GM23338 (cell line): ENCODE measurements at regions not wholly inside any gene's neighbourhood (a gene's known extent, or its start where the extent isn't known, plus 50 kb on each side); places are given as distances from the start of the nearest gene placed in this dataset.

Experiments
- ATAC-seq: fragments of 200-7000 bp; cut with Tn5 transposase; 3 replicates; pipeline ENCODE4 v1.9.1; 2020
- DNase-seq: peaks from one replicate; pipeline ENCODE4 v3.0.0-alpha.2; 2015; ENCODE audit warnings: low spot score
- H2AFZ ChIP-seq: fragments of 200-600 bp; sonication (generic); 2 replicates; pipeline ENCODE4 v1.8.0; 2016; ENCODE audit warnings: antibody characterized with exemption, mild to moderate bottlenecking, moderate library complexity
- H3F3A ChIP-seq: fragments of 200-600 bp; sonication (generic); replicated peaks from 2 replicates; pipeline ENCODE4 v1.8.0; 2017; ENCODE audit warnings: antibody characterized with exemption, mixed run types, low read depth
- H3K27ac ChIP-seq: fragments of 200-600 bp; sonication (generic); 2 replicates; pipeline ENCODE4 v1.6.1; 2016; ENCODE audit warnings: low read depth
- H3K27me3 ChIP-seq: fragments of 200-600 bp; sonication (generic); 2 replicates; pipeline ENCODE4 v1.8.0; 2016; ENCODE audit warnings: mild to moderate bottlenecking, mixed run types, moderate library complexity; ENCODE audit not compliant: insufficient read depth
- H3K36me3 ChIP-seq: fragments of 200-600 bp; sonication (generic); 2 replicates; pipeline ENCODE4 v1.8.0; 2016; ENCODE audit warnings: mild to moderate bottlenecking; ENCODE audit not compliant: insufficient read depth
- H3K4me1 ChIP-seq: fragments of 200-600 bp; sonication (generic); 2 replicates; pipeline ENCODE4 v1.8.0; 2016; ENCODE audit warnings: mild to moderate bottlenecking, moderate library complexity; ENCODE audit not compliant: insufficient read depth
- H3K4me2 ChIP-seq: fragments of 200-600 bp; sonication (generic); 2 replicates; pipeline ENCODE4 v1.7.1; 2017; ENCODE audit warnings: mixed run types
- H3K4me3 ChIP-seq: fragments of 200-600 bp; sonication (generic); 2 replicates; pipeline ENCODE4 v1.6.1; 2016; ENCODE audit warnings: mixed run types
- H3K79me2 ChIP-seq: fragments of 200-600 bp; sonication (generic); replicated peaks from 2 replicates; pipeline ENCODE4 v1.8.0; 2017; ENCODE audit warnings: mild to moderate bottlenecking; ENCODE audit not compliant: insufficient read depth
- H3K9me2 ChIP-seq: fragments of 200-600 bp; sonication (generic); 2 replicates; pipeline ENCODE4 v1.8.0; 2017; ENCODE audit not compliant: insufficient read depth
- H4K20me1 ChIP-seq: fragments of 200-600 bp; sonication (generic); replicated peaks from 2 replicates; pipeline ENCODE4 v1.8.0; 2017; ENCODE audit warnings: mild to moderate bottlenecking; ENCODE audit not compliant: insufficient read depth
- H3K27ac Mint-ChIP-seq: 2 replicates; pipeline ENCODE4 v1.8.0; 2020; ENCODE audit warnings: inconsistent platforms, mild to moderate bottlenecking, moderate library complexity, mixed read lengths
- H3K27me3 Mint-ChIP-seq: 3 replicates; pipeline ENCODE4 v1.8.0; 2022; ENCODE audit warnings: low read depth, mild to moderate bottlenecking, moderate library complexity, mixed read lengths, inconsistent platforms; ENCODE audit not compliant: insufficient read depth, poor library complexity
- H3K36me3 Mint-ChIP-seq: 3 replicates; pipeline ENCODE4 v1.8.0; 2021; ENCODE audit warnings: low read depth, mild to moderate bottlenecking, inconsistent platforms, moderate library complexity, mixed read lengths
- H3K4me1 Mint-ChIP-seq: 3 replicates; pipeline ENCODE4 v1.8.0; 2020; ENCODE audit warnings: mild to moderate bottlenecking, inconsistent platforms, mixed read lengths
- H3K4me3 Mint-ChIP-seq: 3 replicates; pipeline ENCODE4 v1.8.0; 2021; ENCODE audit warnings: moderate library complexity, mild to moderate bottlenecking, inconsistent platforms, mixed read lengths
- H3K9me3 Mint-ChIP-seq: 3 replicates; pipeline ENCODE4 v1.8.0; 2020; ENCODE audit warnings: moderate library complexity, mild to moderate bottlenecking, inconsistent platforms, mixed read lengths
- NANOG ChIP-seq: IDR thresholded peaks from 2 replicates; pipeline ENCODE4 v1.6.1; 2016; ENCODE audit warnings: antibody characterized with exemption, borderline replicate concordance
- STAT1 ChIP-seq: IDR thresholded peaks from one replicate; pipeline ENCODE4 v1.6.1; 2016; ENCODE audit warnings: antibody characterized with exemption; ENCODE audit not compliant: unreplicated experiment
- ZNF114 ChIP-seq: fragments of 250-450 bp; sonication (Bioruptor Pico); IDR thresholded peaks from 2 replicates; pipeline ENCODE4 v1.5.0; 2020; ENCODE audit warnings: mild to moderate bottlenecking, moderate library complexity
- TF ChIP-seq, protein P1 (sequence below): IDR thresholded peaks from one replicate; pipeline ENCODE4 v1.6.1; 2018; ENCODE audit warnings: antibody characterized with exemption; ENCODE audit not compliant: unreplicated experiment
- TF ChIP-seq, protein P2 (sequence below), 2 experiments: fragments of 200-600 bp in 1 of 2; sonication (generic) in 1 of 2; conservative IDR thresholded peaks; 2 replicates each; pipeline versions ENCODE4 v1.5.1 to v1.6.1; 2016 to 2017; ENCODE audit warnings: antibody characterized with exemption in 2 of 2, low read depth in 2 of 2, mild to moderate bottlenecking in 2 of 2, moderate library complexity in 1 of 2

- TF ChIP-seq, protein P1, sequence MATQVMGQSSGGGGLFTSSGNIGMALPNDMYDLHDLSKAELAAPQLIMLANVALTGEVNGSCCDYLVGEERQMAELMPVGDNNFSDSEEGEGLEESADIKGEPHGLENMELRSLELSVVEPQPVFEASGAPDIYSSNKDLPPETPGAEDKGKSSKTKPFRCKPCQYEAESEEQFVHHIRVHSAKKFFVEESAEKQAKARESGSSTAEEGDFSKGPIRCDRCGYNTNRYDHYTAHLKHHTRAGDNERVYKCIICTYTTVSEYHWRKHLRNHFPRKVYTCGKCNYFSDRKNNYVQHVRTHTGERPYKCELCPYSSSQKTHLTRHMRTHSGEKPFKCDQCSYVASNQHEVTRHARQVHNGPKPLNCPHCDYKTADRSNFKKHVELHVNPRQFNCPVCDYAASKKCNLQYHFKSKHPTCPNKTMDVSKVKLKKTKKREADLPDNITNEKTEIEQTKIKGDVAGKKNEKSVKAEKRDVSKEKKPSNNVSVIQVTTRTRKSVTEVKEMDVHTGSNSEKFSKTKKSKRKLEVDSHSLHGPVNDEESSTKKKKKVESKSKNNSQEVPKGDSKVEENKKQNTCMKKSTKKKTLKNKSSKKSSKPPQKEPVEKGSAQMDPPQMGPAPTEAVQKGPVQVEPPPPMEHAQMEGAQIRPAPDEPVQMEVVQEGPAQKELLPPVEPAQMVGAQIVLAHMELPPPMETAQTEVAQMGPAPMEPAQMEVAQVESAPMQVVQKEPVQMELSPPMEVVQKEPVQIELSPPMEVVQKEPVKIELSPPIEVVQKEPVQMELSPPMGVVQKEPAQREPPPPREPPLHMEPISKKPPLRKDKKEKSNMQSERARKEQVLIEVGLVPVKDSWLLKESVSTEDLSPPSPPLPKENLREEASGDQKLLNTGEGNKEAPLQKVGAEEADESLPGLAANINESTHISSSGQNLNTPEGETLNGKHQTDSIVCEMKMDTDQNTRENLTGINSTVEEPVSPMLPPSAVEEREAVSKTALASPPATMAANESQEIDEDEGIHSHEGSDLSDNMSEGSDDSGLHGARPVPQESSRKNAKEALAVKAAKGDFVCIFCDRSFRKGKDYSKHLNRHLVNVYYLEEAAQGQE, result no peak
Measured at GRCh38 chr5:44747396-44747795, 61.4 kb upstream of the MRPS30 start (continued).

- H3K4me3 Mint-ChIP-seq, result no peak overlapping the region
- DNase-seq, result peak; percentile 20
- H3K4me1 Mint-ChIP-seq, result no peaks in the 10 kb centered on the region; the same call in 1 of the 3 replicates
- H3K4me1 ChIP-seq, result no peaks in the 10 kb centered on the region
- H3K9me3 Mint-ChIP-seq, result no peaks in the 10 kb centered on the region
- H3K4me2 ChIP-seq, result no peak overlapping the region
- no peaks in the 10 kb centered on the region for H3K36me3 ChIP-seq
- H3K36me3 Mint-ChIP-seq, result no peaks in the 10 kb centered on the region
- TF ChIP-seq, protein P2, sequence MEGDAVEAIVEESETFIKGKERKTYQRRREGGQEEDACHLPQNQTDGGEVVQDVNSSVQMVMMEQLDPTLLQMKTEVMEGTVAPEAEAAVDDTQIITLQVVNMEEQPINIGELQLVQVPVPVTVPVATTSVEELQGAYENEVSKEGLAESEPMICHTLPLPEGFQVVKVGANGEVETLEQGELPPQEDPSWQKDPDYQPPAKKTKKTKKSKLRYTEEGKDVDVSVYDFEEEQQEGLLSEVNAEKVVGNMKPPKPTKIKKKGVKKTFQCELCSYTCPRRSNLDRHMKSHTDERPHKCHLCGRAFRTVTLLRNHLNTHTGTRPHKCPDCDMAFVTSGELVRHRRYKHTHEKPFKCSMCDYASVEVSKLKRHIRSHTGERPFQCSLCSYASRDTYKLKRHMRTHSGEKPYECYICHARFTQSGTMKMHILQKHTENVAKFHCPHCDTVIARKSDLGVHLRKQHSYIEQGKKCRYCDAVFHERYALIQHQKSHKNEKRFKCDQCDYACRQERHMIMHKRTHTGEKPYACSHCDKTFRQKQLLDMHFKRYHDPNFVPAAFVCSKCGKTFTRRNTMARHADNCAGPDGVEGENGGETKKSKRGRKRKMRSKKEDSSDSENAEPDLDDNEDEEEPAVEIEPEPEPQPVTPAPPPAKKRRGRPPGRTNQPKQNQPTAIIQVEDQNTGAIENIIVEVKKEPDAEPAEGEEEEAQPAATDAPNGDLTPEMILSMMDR (conservative IDR thresholded peaks at IDR 0.05; ENCODE audit: low read depth in 2 of 2), result peak; percentile 18 to 49; a peak in 2 of 4 replicates
- TF ChIP-seq STAT1, result no peak
- no peaks in the 10 kb centered on the region for H3K27me3 ChIP-seq
- H4K20me1 ChIP-seq, result no peaks in the 10 kb centered on the region
- H3K27ac ChIP-seq, result no peak overlapping the region
- H3F3A ChIP-seq, result no peaks in the 10 kb centered on the region
- no peaks in the 10 kb centered on the region for H3K79me2 ChIP-seq
- peak; percentile 83 for ATAC-seq
- H3K9me2 ChIP-seq, result no peaks in the 10 kb centered on the region
- no peak overlapping the region for H3K4me3 ChIP-seq
- 0 out of 2 replicates have a peak overlapping the region, but pooled peaks have one; percentile 30 for H2AFZ ChIP-seq
- no peak overlapping the region for H3K27ac Mint-ChIP-seq
- no peaks in the 10 kb centered on the region for H3K27me3 Mint-ChIP-seq
Measured at GRCh38 chr5:44740660-44741059, 68.1 kb upstream of the MRPS30 start.

GRCh38 chr5:44729536-44729935 is 79.2 kb upstream of the MRPS30 start:
- Mint-ChIP-seq H3K4me1 (peaks cover 15% of the 10 kb centered on the region; the same call in 2 of the 3 replicates), H3K9me3 (peaks cover 11% of the 10 kb centered on the region; the same call in 2 of the 3 replicates), H3K27ac (no peak overlapping the region), H3K36me3 (peaks cover 8% of the 10 kb centered on the region; the same call in 1 of the 3 replicates), H3K27me3 (peaks cover 2% of the 10 kb centered on the region), H3K4me3 (no peak overlapping the region)
- DNase-seq (no peak), ATAC-seq (no peak)
- Histone ChIP-seq H3K4me2 (no peak overlapping the region), H3K9me2 (no peaks in the 10 kb centered on the region), H3K27me3 (no peaks in the 10 kb centered on the region), H4K20me1 (no peaks in the 10 kb centered on the region), H2AFZ (no peak overlapping the region), H3K4me3 (no peak overlapping the region), H3F3A (no peaks in the 10 kb centered on the region), H3K79me2 (no peaks in the 10 kb centered on the region), H3K36me3 (no peaks in the 10 kb centered on the region), H3K4me1 (peaks cover 5% of the 10 kb centered on the region; the same call in 1 of the 2 replicates), H3K27ac (no peak overlapping the region)
- TF ChIP-seq ZNF114 (CRISPR knock-in tag) (no peak), NANOG (no peak)
- TF ChIP-seq, protein P1, result no peak
